Smooth muscle cell (in vitro differentiated cells): ENCODE measurements at regions not wholly inside any gene's neighbourhood (a gene's known extent, or its start where the extent isn't known, plus 50 kb on each side); places are given as distances from the start of the nearest gene placed in this dataset.

Experiments used
- DNase-seq: peaks from one replicate; lab custom pipeline; 2025; ENCODE audit not compliant: unreplicated experiment; lab: John Stamatoyannopoulos, UW
- H2AFZ ChIP-seq: fragments of 200-600 bp; sonication (generic); 2 replicates; pipeline ENCODE4 v1.6.0; 2016; ENCODE audit warnings: antibody characterized with exemption, low read depth, mild to moderate bottlenecking
- H3F3A ChIP-seq: fragments of 200-600 bp; sonication (generic); 2 replicates; pipeline ENCODE4 v1.6.0; 2017; ENCODE audit warnings: antibody characterized with exemption, low read depth
- H3K27ac ChIP-seq: fragments of 200-600 bp; sonication (generic); 2 replicates; pipeline ENCODE4 v1.5.1; 2016; ENCODE audit warnings: low read depth, mild to moderate bottlenecking
- H3K27me3 ChIP-seq: fragments of 200-600 bp; sonication (generic); 2 replicates; pipeline ENCODE4 v1.6.1; 2016; ENCODE audit warnings: low read depth, mild to moderate bottlenecking
- H3K36me3 ChIP-seq: fragments of 200-600 bp; sonication (generic); 2 replicates; pipeline ENCODE4 v1.5.1; 2016; ENCODE audit warnings: low read depth
- H3K4me1 ChIP-seq: fragments of 200-600 bp; sonication (generic); 2 replicates; pipeline ENCODE4 v1.5.1; 2016; ENCODE audit warnings: low read depth
- H3K4me2 ChIP-seq: fragments of 200-600 bp; sonication (generic); 2 replicates; pipeline ENCODE4 v1.6.0; 2016; ENCODE audit warnings: mild to moderate bottlenecking
- H3K4me3 ChIP-seq: fragments of 200-600 bp; sonication (generic); 2 replicates; pipeline ENCODE4 v1.5.1; 2016; ENCODE audit warnings: mild to moderate bottlenecking
- H3K79me2 ChIP-seq: fragments of 200-600 bp; sonication (generic); 2 replicates; pipeline ENCODE4 v1.6.0; 2016; ENCODE audit warnings: low read depth, mild to moderate bottlenecking
- H3K9ac ChIP-seq: fragments of 200-600 bp; sonication (generic); 2 replicates; pipeline ENCODE4 v1.6.0; 2016; ENCODE audit warnings: low read depth
- H3K9me3 ChIP-seq: fragments of 200-600 bp; sonication (generic); replicated peaks from 2 replicates; pipeline ENCODE4 v1.5.1; 2016; ENCODE audit warnings: low read depth
- H4K20me1 ChIP-seq: fragments of 200-600 bp; sonication (generic); 2 replicates; pipeline ENCODE4 v1.6.0; 2016; ENCODE audit warnings: low read depth
- WGBS: methylation state at CpG from one replicate; pipeline ENCODE4 v1.1.7; 2016; ENCODE audit warnings: low lambda C conversion rate; 5-methylcytosine and 5-hydroxymethylcytosine counted together
- TF ChIP-seq, protein P1 (sequence below): fragments of 200-600 bp; sonication (generic); IDR thresholded peaks from 2 replicates; pipeline ENCODE4 v1.5.1; 2017; ENCODE audit warnings: borderline replicate concordance, mild to moderate bottlenecking, antibody characterized with exemption; ENCODE audit not compliant: insufficient read depth, poor library complexity, severe bottlenecking

DNA sequence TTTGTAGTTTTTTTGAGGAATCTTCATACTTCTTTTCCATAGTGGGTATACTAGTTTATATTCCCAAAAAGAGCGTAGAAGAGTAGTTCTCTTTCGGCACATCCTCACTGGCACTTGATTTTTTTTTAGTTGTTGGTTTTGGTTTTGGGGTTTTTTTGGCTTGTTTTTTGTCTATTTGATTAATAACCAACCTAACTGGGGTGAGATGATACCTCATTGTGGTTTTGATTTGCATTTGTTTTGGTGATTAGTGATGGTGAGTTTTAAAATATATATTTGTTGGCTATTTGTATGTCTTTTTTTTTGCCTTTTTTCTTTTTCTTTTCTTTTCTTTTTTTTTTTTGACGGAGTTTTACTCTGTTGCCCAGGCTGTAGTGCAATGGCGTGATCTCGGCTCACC is 69.7 kb upstream of the BTG1 start:
- DNase-seq, result no peak
- no peaks in the 10 kb centered on the region for H3K36me3 ChIP-seq
- H3K4me2 ChIP-seq, result no peak overlapping the region
- 92% methylated on average over 5 of the region's 5 CpGs for WGBS
- H3F3A ChIP-seq, result no peaks in the 10 kb centered on the region
- no peak overlapping the region for H3K9ac ChIP-seq
- H4K20me1 ChIP-seq, result no peaks in the 10 kb centered on the region
- no peaks in the 10 kb centered on the region for H3K4me1 ChIP-seq
- TF ChIP-seq, protein P1, sequence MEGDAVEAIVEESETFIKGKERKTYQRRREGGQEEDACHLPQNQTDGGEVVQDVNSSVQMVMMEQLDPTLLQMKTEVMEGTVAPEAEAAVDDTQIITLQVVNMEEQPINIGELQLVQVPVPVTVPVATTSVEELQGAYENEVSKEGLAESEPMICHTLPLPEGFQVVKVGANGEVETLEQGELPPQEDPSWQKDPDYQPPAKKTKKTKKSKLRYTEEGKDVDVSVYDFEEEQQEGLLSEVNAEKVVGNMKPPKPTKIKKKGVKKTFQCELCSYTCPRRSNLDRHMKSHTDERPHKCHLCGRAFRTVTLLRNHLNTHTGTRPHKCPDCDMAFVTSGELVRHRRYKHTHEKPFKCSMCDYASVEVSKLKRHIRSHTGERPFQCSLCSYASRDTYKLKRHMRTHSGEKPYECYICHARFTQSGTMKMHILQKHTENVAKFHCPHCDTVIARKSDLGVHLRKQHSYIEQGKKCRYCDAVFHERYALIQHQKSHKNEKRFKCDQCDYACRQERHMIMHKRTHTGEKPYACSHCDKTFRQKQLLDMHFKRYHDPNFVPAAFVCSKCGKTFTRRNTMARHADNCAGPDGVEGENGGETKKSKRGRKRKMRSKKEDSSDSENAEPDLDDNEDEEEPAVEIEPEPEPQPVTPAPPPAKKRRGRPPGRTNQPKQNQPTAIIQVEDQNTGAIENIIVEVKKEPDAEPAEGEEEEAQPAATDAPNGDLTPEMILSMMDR, result no peak
- H3K4me3 ChIP-seq, result no peak overlapping the region
- no peak overlapping the region for H3K27ac ChIP-seq
- H3K9me3 ChIP-seq, result no peaks in the 10 kb centered on the region
- H3K79me2 ChIP-seq, result no peaks in the 10 kb centered on the region
- no peak overlapping the region for H2AFZ ChIP-seq
- no peaks in the 10 kb centered on the region for H3K27me3 ChIP-seq

DNA sequence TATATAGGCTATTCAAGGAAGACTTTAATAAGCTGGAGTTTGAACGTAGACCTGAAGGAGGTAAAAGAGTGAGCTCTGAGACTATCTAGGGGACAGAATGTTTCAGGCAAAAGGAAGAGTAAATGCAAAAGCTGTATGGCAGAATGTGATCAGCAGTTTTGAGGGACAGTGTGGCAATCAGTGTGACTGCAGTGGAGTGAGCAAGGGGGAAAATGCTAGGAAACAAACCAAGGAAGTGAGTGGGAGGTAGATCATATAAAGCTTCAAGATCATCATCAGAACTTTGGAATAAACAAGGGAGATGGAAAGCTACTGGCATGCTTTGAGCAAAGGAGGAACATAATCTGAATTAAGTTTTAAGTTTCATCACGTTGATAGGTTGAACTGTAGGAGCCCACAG is 67.5 kb upstream of the BTG1 start:
- Histone ChIP-seq H2AFZ (no peak overlapping the region), H3K4me3 (no peak overlapping the region), H3K9me3 (no peaks in the 10 kb centered on the region), H3K9ac (no peak overlapping the region), H4K20me1 (no peaks in the 10 kb centered on the region), H3K27me3 (no peaks in the 10 kb centered on the region), H3K27ac (no peak overlapping the region), H3K4me2 (no peak overlapping the region), H3K79me2 (no peaks in the 10 kb centered on the region), H3K36me3 (no peaks in the 10 kb centered on the region), H3K4me1 (peaks cover 5% of the 10 kb centered on the region), H3F3A (no peaks in the 10 kb centered on the region)
- no peak for DNase-seq
- TF ChIP-seq, protein P1, result no peak
- 88% methylated on average over 2 of the region's 2 CpGs for WGBS

DNA sequence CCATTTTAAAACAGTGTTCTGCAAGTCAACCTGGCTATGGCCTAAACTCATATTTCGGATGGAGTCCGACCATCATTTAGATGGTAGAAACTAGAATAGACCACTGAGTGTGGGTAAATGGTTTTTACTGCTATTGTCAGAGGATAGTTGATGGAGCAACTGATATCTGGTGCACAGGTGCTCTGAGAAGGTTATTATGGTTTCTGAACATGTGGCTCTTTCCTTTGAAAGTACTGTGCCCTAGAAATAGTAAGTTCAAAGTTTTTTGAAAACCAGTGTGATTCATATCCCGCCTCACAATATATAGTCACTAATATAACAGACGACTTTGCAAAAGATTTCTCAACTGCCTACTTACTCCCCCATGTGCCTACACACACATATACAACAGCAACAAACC is 64.4 kb upstream of the BTG1 start:
- H3K9ac ChIP-seq, result no peak overlapping the region
- no peaks in the 10 kb centered on the region for H3F3A ChIP-seq
- H3K4me1 ChIP-seq, result peaks cover 5% of the 10 kb centered on the region
- no peak for DNase-seq
- no peaks in the 10 kb centered on the region for H3K9me3 ChIP-seq
- H3K4me3 ChIP-seq, result no peak overlapping the region
- no peak overlapping the region for H2AFZ ChIP-seq
- H3K36me3 ChIP-seq, result no peaks in the 10 kb centered on the region
- H3K4me2 ChIP-seq, result no peak overlapping the region
- no peak overlapping the region for H3K27ac ChIP-seq
- H4K20me1 ChIP-seq, result no peaks in the 10 kb centered on the region
- WGBS, result 94% methylated on average over 4 of the region's 4 CpGs
- no peaks in the 10 kb centered on the region for H3K79me2 ChIP-seq
- no peaks in the 10 kb centered on the region for H3K27me3 ChIP-seq
- TF ChIP-seq, protein P1, result no peak

DNA sequence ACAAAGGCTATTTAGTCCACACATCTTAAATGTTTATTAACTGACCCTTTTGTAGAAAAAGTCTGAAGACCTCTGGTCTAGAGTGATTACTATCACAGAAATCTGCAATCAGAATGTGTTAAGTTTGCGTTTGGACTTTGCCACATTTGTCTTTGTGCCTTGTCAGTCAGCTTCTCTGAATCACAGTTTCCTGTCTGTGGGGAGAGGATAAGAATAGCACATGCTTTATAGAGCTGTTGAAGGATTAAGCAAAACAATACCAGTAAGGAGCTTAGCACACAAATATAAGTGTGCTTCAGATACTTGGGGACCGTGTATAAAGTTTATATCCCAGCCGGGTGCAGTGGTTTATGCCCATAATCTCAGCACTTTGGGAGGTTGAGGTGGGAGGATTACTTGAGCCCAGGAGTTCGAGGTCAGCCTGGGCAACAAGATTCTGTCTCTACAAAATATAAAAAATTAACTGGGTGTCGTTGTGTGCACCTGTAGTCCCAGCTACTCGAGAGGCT is 63.0 kb upstream of the BTG1 start:
- DNase-seq, result no peak
- Histone ChIP-seq H4K20me1 (no peaks in the 10 kb centered on the region), H3K9ac (no peak overlapping the region), H3K27me3 (no peaks in the 10 kb centered on the region), H3K4me3 (no peak overlapping the region), H3K36me3 (no peaks in the 10 kb centered on the region), H3F3A (no peaks in the 10 kb centered on the region), H3K9me3 (no peaks in the 10 kb centered on the region), H3K4me2 (peak overlapping the region; percentile 30), H2AFZ (peak overlapping the region; percentile 54), H3K4me1 (peaks cover 5% of the 10 kb centered on the region), H3K79me2 (no peaks in the 10 kb centered on the region), H3K27ac (peak overlapping the region; percentile 83)
- WGBS, result 64% methylated on average over 6 of the region's 6 CpGs
- TF ChIP-seq, protein P1, result no peak
